H1 (cell line): ENCODE measurements at regions not wholly inside any gene's neighbourhood (a gene's known extent, or its start where the extent isn't known, plus 50 kb on each side); places are given as distances from the start of the nearest gene placed in this dataset.

Source experiments
- CTCF ChIA-PET: fragments of 300-600 bp; sonication (Branson Sonifier 250); formaldehyde crosslinking; loops from one replicate; lab custom pipeline; 2021; ENCODE audit not compliant: partially characterized antibody; lab: Charles Lee
- POLR2A ChIA-PET: fragments of 300-600 bp; sonication (Branson Sonifier 250); formaldehyde crosslinking; loops from one replicate; lab custom pipeline; 2021; ENCODE audit warnings: inconsistent platforms; ENCODE audit not compliant: partially characterized antibody; lab: Charles Lee
- DNase-seq, 2 experiments: peaks; one replicate each; pipeline versions ENCODE4 v3.0.0 to v3.0.0-alpha.2; 2010 to 2022; ENCODE audit warnings: low spot score in 2 of 2, low read depth in 1 of 2, mixed read lengths in 1 of 2
- FAIRE-seq: peaks from 2 replicates; lab custom pipeline; 2011; peaks lifted over from hg19 to GRCh38; lab: Jason Lieb, UNC
- H2AFZ ChIP-seq: 2 replicates; pipeline ENCODE4 v1.8.1; 2012; ENCODE audit warnings: low read length, inconsistent platforms
- H2AK5ac ChIP-seq: 2 replicates; pipeline ENCODE4 v1.6.1; 2013; ENCODE audit warnings: low read depth, low read length
- H2BK120ac ChIP-seq: replicated peaks from 2 replicates; pipeline ENCODE3; 2013; ENCODE audit warnings: low read depth, low read length, inconsistent platforms
- H2BK12ac ChIP-seq: 2 replicates; pipeline ENCODE4 v1.6.1; 2013; ENCODE audit warnings: low read depth, low read length
- H2BK15ac ChIP-seq: 2 replicates; pipeline ENCODE4 v1.6.1; 2013; ENCODE audit warnings: low read length
- H2BK20ac ChIP-seq: 2 replicates; pipeline ENCODE4 v1.6.1; 2013; ENCODE audit warnings: low read length
- H2BK5ac ChIP-seq: 2 replicates; pipeline ENCODE4 v1.6.1; 2013; ENCODE audit warnings: low read depth, low read length
- H3K14ac ChIP-seq: 2 replicates; pipeline ENCODE4 v1.6.1; 2013; ENCODE audit warnings: inconsistent platforms; ENCODE audit not compliant: insufficient read length
- H3K18ac ChIP-seq: 2 replicates; pipeline ENCODE4 v1.6.1; 2013; ENCODE audit warnings: low read length; ENCODE audit errors: extremely low read depth
- H3K23ac ChIP-seq: 2 replicates; pipeline ENCODE4 v1.6.1; 2013; ENCODE audit warnings: inconsistent platforms; ENCODE audit not compliant: insufficient read length
- H3K23me2 ChIP-seq: 2 replicates; pipeline ENCODE4 v1.6.1; 2013; ENCODE audit warnings: low read depth, low read length
- H3K27ac ChIP-seq: 2 replicates; pipeline ENCODE4 v1.6.1; 2011; ENCODE audit warnings: low read depth, low read length, inconsistent platforms
- H3K27me3 ChIP-seq, 4 experiments: replicated peaks in 1 of 4; 1 replicate in 1 of 4; 2 replicates in 3 of 4; pipeline versions ENCODE4 v1.6.1 to v1.8.1; 2011 to 2013; ENCODE audit warnings: low read length in 3 of 4, mild to moderate bottlenecking in 3 of 4, inconsistent platforms in 2 of 4, mixed read lengths in 2 of 4, moderate library complexity in 1 of 4; ENCODE audit not compliant: control insufficient read depth in 3 of 4, insufficient read depth in 3 of 4; ENCODE audit errors: extremely low read depth in 1 of 4
- H3K36me3 ChIP-seq, 4 experiments: 2 replicates each; pipeline versions ENCODE4 v1.6.1 to v1.8.1; 2011 to 2013; ENCODE audit warnings: mild to moderate bottlenecking in 4 of 4, low read length in 3 of 4, moderate library complexity in 2 of 4, control low read depth in 1 of 4, inconsistent platforms in 1 of 4; ENCODE audit not compliant: insufficient read depth in 4 of 4, control insufficient read depth in 2 of 4
- H3K4ac ChIP-seq: replicated peaks from 2 replicates; pipeline ENCODE3; 2013; ENCODE audit warnings: low read length, low read depth, mixed read lengths, inconsistent platforms; ENCODE audit not compliant: insufficient read length
- H3K4me1 ChIP-seq, 4 experiments: replicated peaks in 1 of 4; 1 replicate in 1 of 4; 2 replicates in 3 of 4; pipeline versions ENCODE4 v1.6.1 to v1.8.1; 2011 to 2013; ENCODE audit warnings: low read length in 3 of 4, inconsistent platforms in 2 of 4, mixed read lengths in 1 of 4; ENCODE audit not compliant: insufficient read depth in 4 of 4, control insufficient read depth in 3 of 4
- H3K4me2 ChIP-seq, 2 experiments: 2 replicates each; pipeline versions ENCODE4 v1.6.1 to v1.8.1; 2011 to 2013; ENCODE audit warnings: low read depth in 2 of 2, low read length in 2 of 2, control low read depth in 1 of 2, inconsistent platforms in 1 of 2, mild to moderate bottlenecking in 1 of 2; ENCODE audit not compliant: insufficient read depth in 1 of 2
- H3K4me3 ChIP-seq, 4 experiments: fragments of 200-600, 300-600 bp in 1 of 4; sonication (generic), shearing (Covaris generic), sonication (Bioruptor Twin) in 1 of 4; 2 replicates each; pipeline versions ENCODE4 v1.5.1 to v1.8.1; 2011 to 2016; ENCODE audit warnings: low read length in 4 of 4, low read depth in 3 of 4, control low read depth in 2 of 4, inconsistent platforms in 2 of 4, mild to moderate bottlenecking in 2 of 4, mixed read lengths in 1 of 4, moderate library complexity in 1 of 4; ENCODE audit not compliant: insufficient read depth in 2 of 4; ENCODE audit errors: extremely low read depth in 1 of 4
- H3K56ac ChIP-seq: replicated peaks from 2 replicates; pipeline ENCODE3; 2013; ENCODE audit warnings: low read depth, mild to moderate bottlenecking, mixed read lengths, low read length, inconsistent platforms; ENCODE audit not compliant: insufficient read length
- H3K79me1 ChIP-seq: 2 replicates; pipeline ENCODE4 v1.6.1; 2013; ENCODE audit warnings: low read depth, low read length, control low read depth
- H3K79me2 ChIP-seq, 2 experiments: 2 replicates each; pipeline versions ENCODE4 v1.6.1 to v1.8.1; 2012 to 2013; ENCODE audit warnings: low read length in 2 of 2, mild to moderate bottlenecking in 2 of 2, inconsistent platforms in 1 of 2; ENCODE audit not compliant: insufficient read depth in 2 of 2, control insufficient read depth in 1 of 2
- H3K9ac ChIP-seq, 4 experiments: replicated peaks in 1 of 4; 1 replicate in 1 of 4; 2 replicates in 3 of 4; pipeline versions ENCODE4 v1.6.1 to v1.8.1; 2011 to 2013; ENCODE audit warnings: low read depth in 3 of 4, low read length in 3 of 4, control low read depth in 2 of 4, mild to moderate bottlenecking in 2 of 4, moderate library complexity in 2 of 4, inconsistent platforms in 1 of 4; ENCODE audit errors: extremely low read depth in 1 of 4
- H3K9me3 ChIP-seq, 2 experiments: 2 replicates each; pipeline versions ENCODE4 v1.6.1 to v1.8.1; 2012 to 2013; ENCODE audit warnings: mild to moderate bottlenecking in 2 of 2, moderate library complexity in 2 of 2, control low read depth in 1 of 2, inconsistent platforms in 1 of 2, low read depth in 1 of 2, low read length in 1 of 2, mixed read lengths in 1 of 2; ENCODE audit not compliant: insufficient read depth in 2 of 2
- H4K20me1 ChIP-seq, 2 experiments: replicated peaks in 1 of 2; 2 replicates each; pipeline versions ENCODE3 to v1.8.1; 2011 to 2013; ENCODE audit warnings: inconsistent platforms in 2 of 2, low read length in 2 of 2, mild to moderate bottlenecking in 1 of 2; ENCODE audit not compliant: insufficient read depth in 2 of 2, control insufficient read depth in 1 of 2
- H4K5ac ChIP-seq: 2 replicates; pipeline ENCODE4 v1.6.1; 2013; ENCODE audit warnings: low read length, low read depth, mixed read lengths, inconsistent platforms; ENCODE audit not compliant: insufficient read length
- H4K8ac ChIP-seq: 2 replicates; pipeline ENCODE4 v1.8.0; 2013; ENCODE audit warnings: mild to moderate bottlenecking, moderate library complexity, low read length, inconsistent platforms; ENCODE audit not compliant: insufficient read depth; ENCODE audit errors: extremely low read depth
- H4K91ac ChIP-seq: replicated peaks from 2 replicates; pipeline ENCODE3; 2013; ENCODE audit warnings: low read length, mixed read lengths, inconsistent platforms; ENCODE audit not compliant: insufficient read length
- FOSL1 ChIP-seq: IDR thresholded peaks from 2 replicates; pipeline ENCODE4 v1.6.1; 2011; ENCODE audit warnings: mild to moderate bottlenecking, low read depth, low read length, moderate library complexity; ENCODE audit not compliant: insufficient read depth
- MAFK ChIP-seq: IDR thresholded peaks from 2 replicates; pipeline ENCODE4 v1.6.1; 2012; ENCODE audit warnings: low read depth, mild to moderate bottlenecking, improper control_type of control experiment, low read length
- RFX5 ChIP-seq: IDR thresholded peaks from 2 replicates; pipeline ENCODE4 v1.6.1; 2011; ENCODE audit warnings: low read depth, low read length, improper control_type of control experiment, borderline replicate concordance
- RNF2 ChIP-seq: fragments of 200-900, 300-1000 bp; sonication (generic); IDR thresholded peaks from 2 replicates; pipeline ENCODE4 v1.7.1; 2016; ENCODE audit warnings: borderline replicate concordance, low read depth, mild to moderate bottlenecking, antibody characterized with exemption, low read length; ENCODE audit not compliant: poor library complexity, severe bottlenecking; ENCODE audit errors: missing control alignments
- SAP30 ChIP-seq: fragments of 300-600 bp; sonication (generic); IDR thresholded peaks from 2 replicates; pipeline ENCODE4 v1.7.1; 2012; ENCODE audit warnings: low read length, moderate library complexity, mild to moderate bottlenecking, inconsistent platforms; ENCODE audit not compliant: insufficient read depth, insufficient replicate concordance
- WGBS, 2 experiments: shearing (Covaris generic) in 1 of 2; methylation state at CpG; one replicate each; pipeline versions ENCODE4 v1.1.6 to v1.1.7; 2013 to 2015; ENCODE audit warnings: low lambda C conversion rate in 2 of 2, mixed read lengths in 2 of 2, inconsistent platforms in 1 of 2, low coverage in 1 of 2, missing lambda C conversion rate in 1 of 2; ENCODE audit not compliant: insufficient replicate concordance in 2 of 2, insufficient coverage in 1 of 2, insufficient read length in 1 of 2; ENCODE audit errors: extremely low coverage in 1 of 2, missing lambda C conversion rate in 1 of 2; 5-methylcytosine and 5-hydroxymethylcytosine counted together

GRCh38 chr1:193707271-193708021 lies 521.0 kb upstream of the B3GALT2 start:
- Histone ChIP-seq H3K4ac (no peak overlapping the region), H3K4me3 (no peak overlapping the region), H4K8ac (no peak overlapping the region), H3K23ac (no peak overlapping the region), H3K4me1 (no peaks in the 10 kb centered on the region), H2BK15ac (no peak overlapping the region), H3K23me2 (no peaks in the 10 kb centered on the region), H3K79me2 (no peaks in the 10 kb centered on the region), H3K9ac (no peak overlapping the region), H2BK120ac (no peak overlapping the region), H3K9me3 (no peaks in the 10 kb centered on the region), H2AFZ (no peak overlapping the region), H3K36me3 (no peaks in the 10 kb centered on the region), H4K20me1 (no peaks in the 10 kb centered on the region), H2BK5ac (no peak overlapping the region), H3K4me2 (no peak overlapping the region), H3K27me3 (no peaks in the 10 kb centered on the region), H3K27ac (no peak overlapping the region), H2BK20ac (no peak overlapping the region), H2BK12ac (no peak overlapping the region), H4K5ac (no peak overlapping the region), H3K79me1 (no peaks in the 10 kb centered on the region), H3K18ac (no peak overlapping the region), H3K56ac (no peak overlapping the region), H4K91ac (no peak overlapping the region), H3K14ac (no peak overlapping the region), H2AK5ac (no peak overlapping the region)
- CTCF ChIA-PET = interaction anchor here (1.1 to 1.2 kb wide), 2 partner anchors 20 to 45 kb away, joined by 3 to 4 read pairs; no protein-coding TSS in a partner anchor
- DNase-seq (no peak), FAIRE-seq (no peak)
- TF ChIP-seq SAP30 (no peak), MAFK (no peak), FOSL1 (no peak), RNF2 (no peak), RFX5 (no peak)
- POLR2A ChIA-PET = no interaction called here
- 98% methylated on average over 2 of the region's 2 CpGs; no CpG with 5 or more reads in 1 of the 2 experiments for WGBS, 2 experiments
